ENCODE measurements at regions not wholly inside any gene's neighbourhood (a gene's known extent, or its start where the extent isn't known, plus 50 kb on each side); places are given as distances from the start of the nearest gene placed in this dataset.

DNA sequence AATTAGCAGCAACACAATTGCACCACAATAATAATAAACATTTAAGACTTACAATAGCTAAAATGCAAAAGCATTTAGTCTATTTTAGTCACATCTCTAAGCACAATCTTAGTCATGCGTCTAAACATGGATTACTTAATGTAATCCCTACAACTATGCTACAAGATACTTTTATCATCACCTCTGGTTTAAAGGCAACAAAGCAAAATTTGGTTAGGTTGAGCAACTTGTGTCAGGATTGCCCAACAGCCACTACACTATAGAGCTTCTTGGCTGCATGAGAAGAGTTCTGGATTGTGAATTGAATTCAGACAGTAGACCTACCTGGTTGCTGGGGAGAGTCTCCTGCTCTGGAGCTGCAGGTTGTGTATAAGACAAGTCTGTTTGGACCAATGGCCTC, 146.5 kb upstream of the PUDP start:
- no peak overlapping the region for H3K4me3 ChIP-seq
- H3K9me3 ChIP-seq (replicated peaks): no peaks in the 10 kb centered on the region
- no peak overlapping the region for H3K27ac ChIP-seq
- no peak for DNase-seq (ENCODE audit: low read depth in 1 of 2, low spot score in 2 of 2)
- no peaks in the 10 kb centered on the region for H3K27me3 ChIP-seq (replicated peaks)
- H3K4me1 ChIP-seq (replicated peaks): no peaks in the 10 kb centered on the region
- no peaks in the 10 kb centered on the region for H3K36me3 ChIP-seq

DNA sequence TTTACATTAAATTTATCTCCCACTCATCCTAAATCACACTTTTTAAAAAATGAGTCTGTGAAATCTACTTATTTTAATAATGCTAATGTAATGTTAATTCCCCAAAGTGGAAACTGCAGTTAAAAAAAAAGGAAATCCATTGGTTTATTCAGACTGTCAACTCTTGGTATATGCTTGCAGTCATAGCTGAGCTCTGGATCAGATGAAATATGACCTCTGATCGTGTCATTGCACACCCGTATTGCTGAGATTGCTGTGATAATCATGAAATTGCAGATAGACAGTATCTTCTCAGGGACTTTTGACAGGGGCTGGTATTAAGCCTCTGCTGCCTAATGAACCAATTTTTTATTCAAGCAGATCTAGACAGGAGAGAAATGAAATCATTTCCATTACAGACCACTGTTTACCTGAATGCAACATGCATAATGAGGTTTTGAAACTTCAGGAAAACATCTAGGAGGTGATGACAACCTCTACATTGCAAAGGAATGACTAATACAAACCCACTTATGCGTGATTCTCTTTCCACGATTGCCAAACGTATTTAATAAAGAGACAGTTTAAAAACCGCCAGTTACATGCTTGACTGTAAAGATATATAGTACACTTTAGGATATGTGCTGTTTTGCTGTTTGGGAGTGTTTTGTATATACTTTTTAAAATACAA, 138.3 kb upstream of the PUDP start:
- H3K9me3 ChIP-seq (replicated peaks): no peaks in the 10 kb centered on the region
- no peak overlapping the region for H3K4me3 ChIP-seq
- no peaks in the 10 kb centered on the region for H3K4me1 ChIP-seq (replicated peaks)
- no peak for DNase-seq (ENCODE audit: low read depth in 1 of 2, low spot score in 2 of 2)
- H3K27ac ChIP-seq: no peak overlapping the region
- H3K36me3 ChIP-seq: no peaks in the 10 kb centered on the region
- H3K27me3 ChIP-seq (replicated peaks): no peaks in the 10 kb centered on the region

DNA sequence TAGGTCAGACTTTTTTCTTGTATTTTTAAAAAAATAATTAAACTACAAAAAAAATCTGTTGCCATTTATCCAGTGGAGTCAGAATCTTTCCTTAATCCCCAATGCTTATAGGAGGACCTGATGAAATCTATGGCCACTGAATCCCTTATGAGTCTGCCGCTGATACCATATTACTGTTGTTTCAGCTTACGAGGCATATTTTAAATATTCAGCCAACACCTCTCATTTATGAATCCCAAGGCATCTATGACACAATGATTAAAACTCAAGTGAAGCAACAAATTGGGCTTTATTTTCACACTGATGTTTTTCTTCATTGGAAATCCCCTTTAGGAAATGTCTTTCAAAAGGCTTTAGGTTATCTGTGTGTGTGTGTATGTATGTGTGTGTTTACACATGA, 137.8 kb upstream of the PUDP start:
- no peaks in the 10 kb centered on the region for H3K27me3 ChIP-seq (replicated peaks)
- H3K27ac ChIP-seq: no peak overlapping the region
- no peak overlapping the region for H3K4me3 ChIP-seq
- H3K9me3 ChIP-seq (replicated peaks): no peaks in the 10 kb centered on the region
- DNase-seq (ENCODE audit: low read depth in 1 of 2, low spot score in 2 of 2): no peak
- H3K4me1 ChIP-seq (replicated peaks): no peaks in the 10 kb centered on the region
- no peaks in the 10 kb centered on the region for H3K36me3 ChIP-seq

GRCh38 chrX:7283741-7284140, 135.8 kb upstream of the PUDP start:
- no peak for DNase-seq (ENCODE audit: low read depth in 1 of 2, low spot score in 2 of 2)
- no peaks in the 10 kb centered on the region for H3K9me3 ChIP-seq (replicated peaks)
- no peaks in the 10 kb centered on the region for H3K4me1 ChIP-seq (replicated peaks)
- H3K4me3 ChIP-seq: no peak overlapping the region
- H3K27me3 ChIP-seq (replicated peaks): no peaks in the 10 kb centered on the region
- H3K27ac ChIP-seq: no peak overlapping the region
- H3K36me3 ChIP-seq: no peaks in the 10 kb centered on the region

GRCh38 chrX:7280520-7280919, 132.6 kb upstream of the PUDP start:
- Histone ChIP-seq H3K9me3 (replicated peaks) (no peaks in the 10 kb centered on the region), H3K27ac (no peak overlapping the region), H3K4me1 (replicated peaks) (no peaks in the 10 kb centered on the region), H3K36me3 (no peaks in the 10 kb centered on the region), H3K4me3 (no peak overlapping the region), H3K27me3 (replicated peaks) (no peaks in the 10 kb centered on the region)
- DNase-seq (ENCODE audit: low read depth in 1 of 2, low spot score in 2 of 2): no peak

DNA sequence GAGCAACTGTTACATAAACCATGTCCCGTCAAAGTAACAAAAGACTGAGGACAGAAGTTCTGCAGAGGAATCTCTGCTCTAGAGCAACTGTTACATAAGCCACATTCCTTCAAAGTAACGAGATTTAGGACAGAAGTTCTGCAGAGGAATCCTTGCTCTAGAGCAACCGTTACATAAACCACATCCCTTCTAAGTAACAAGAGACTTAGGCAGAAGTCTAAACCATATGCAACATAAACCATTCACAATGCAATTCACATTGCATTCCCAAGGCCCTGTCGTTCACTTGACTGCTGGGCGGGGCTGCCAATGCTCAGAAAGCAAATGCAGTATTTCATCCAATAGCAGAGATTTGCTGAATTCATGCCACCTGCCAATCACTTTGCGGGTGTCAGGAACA, 124.4 kb upstream of the PUDP start:
- H3K9me3 ChIP-seq (replicated peaks): no peaks in the 10 kb centered on the region
- no peak for DNase-seq (ENCODE audit: low read depth in 1 of 2, low spot score in 2 of 2)
- H3K27me3 ChIP-seq (replicated peaks): no peaks in the 10 kb centered on the region
- H3K36me3 ChIP-seq: no peaks in the 10 kb centered on the region
- H3K4me3 ChIP-seq: no peak overlapping the region
- no peaks in the 10 kb centered on the region for H3K4me1 ChIP-seq (replicated peaks)
- H3K27ac ChIP-seq: no peak overlapping the region

GRCh38 chrX:7270933-7271332, 123.0 kb upstream of the PUDP start:
- H3K4me3 ChIP-seq: no peak overlapping the region

DNA sequence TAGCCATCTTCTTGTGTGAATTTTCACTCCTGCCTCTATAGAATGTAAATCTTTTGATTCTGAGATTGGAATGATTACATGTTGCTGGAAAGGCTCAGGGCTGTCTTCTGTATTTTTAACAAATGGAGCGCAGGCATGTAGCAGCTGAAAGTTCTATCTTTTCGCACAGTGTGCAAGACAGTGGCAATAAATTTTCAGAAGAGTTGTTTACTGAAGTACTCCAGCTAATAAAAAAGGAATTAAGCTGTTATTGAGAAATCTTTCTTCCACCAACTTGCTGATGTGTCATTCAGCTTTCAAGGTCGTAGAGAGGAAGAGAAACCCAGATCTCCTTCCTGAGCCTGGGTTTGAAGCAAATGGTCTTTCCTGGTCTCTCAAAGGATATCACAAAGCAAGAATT, 122.0 kb upstream of the PUDP start:
- Histone ChIP-seq H3K27me3 (replicated peaks) (no peaks in the 10 kb centered on the region), H3K4me3 (no peak overlapping the region), H3K27ac (no peak overlapping the region), H3K36me3 (no peaks in the 10 kb centered on the region), H3K4me1 (replicated peaks) (no peaks in the 10 kb centered on the region), H3K9me3 (replicated peaks) (no peaks in the 10 kb centered on the region)
- no peak for DNase-seq (ENCODE audit: low read depth in 1 of 2, low spot score in 2 of 2)

More at GRCh38 chrX:7270933-7271332, 123.0 kb upstream of the PUDP start:
- H3K4me1 ChIP-seq (replicated peaks): no peaks in the 10 kb centered on the region
- H3K36me3 ChIP-seq: no peaks in the 10 kb centered on the region
- H3K9me3 ChIP-seq (replicated peaks): no peaks in the 10 kb centered on the region
- DNase-seq (ENCODE audit: low read depth in 1 of 2, low spot score in 2 of 2): no peak
- H3K27ac ChIP-seq: no peak overlapping the region
- no peaks in the 10 kb centered on the region for H3K27me3 ChIP-seq (replicated peaks)

GRCh38 chrX:7269589-7269988, 121.6 kb upstream of the PUDP start:
- H3K4me3 ChIP-seq: no peak overlapping the region
- no peak overlapping the region for H3K27ac ChIP-seq
- no peaks in the 10 kb centered on the region for H3K9me3 ChIP-seq (replicated peaks)
- no peaks in the 10 kb centered on the region for H3K27me3 ChIP-seq (replicated peaks)
- no peak for DNase-seq (ENCODE audit: low read depth in 1 of 2, low spot score in 2 of 2)
- no peaks in the 10 kb centered on the region for H3K36me3 ChIP-seq
- H3K4me1 ChIP-seq (replicated peaks): no peaks in the 10 kb centered on the region

GRCh38 chrX:7266288-7266687, 118.3 kb upstream of the PUDP start:
- Histone ChIP-seq H3K9me3 (replicated peaks) (no peaks in the 10 kb centered on the region), H3K27ac (no peak overlapping the region), H3K4me1 (replicated peaks) (no peaks in the 10 kb centered on the region), H3K27me3 (replicated peaks) (no peaks in the 10 kb centered on the region), H3K36me3 (no peaks in the 10 kb centered on the region), H3K4me3 (no peak overlapping the region)
- no peak for DNase-seq (ENCODE audit: low read depth in 1 of 2, low spot score in 2 of 2)

DNA sequence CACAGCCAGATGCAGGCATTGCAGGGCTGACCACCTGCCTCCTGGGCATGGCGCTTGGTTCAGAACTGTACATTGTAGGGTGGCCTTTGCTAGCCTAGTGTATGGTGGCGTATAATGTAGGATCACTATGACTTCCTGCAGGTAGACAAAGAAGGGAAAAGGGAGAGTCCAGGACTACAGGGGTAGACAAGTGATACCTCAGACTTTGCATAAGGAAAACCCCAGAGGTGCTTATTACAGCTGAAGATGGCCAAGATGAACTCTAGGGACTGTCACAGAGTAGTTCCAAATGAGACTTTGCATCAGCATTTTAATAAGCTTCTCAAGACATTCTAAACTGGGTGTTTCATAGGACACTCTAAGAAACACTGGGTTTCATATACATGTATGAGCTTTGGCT, 116.4 kb upstream of the PUDP start:
- Histone ChIP-seq H3K36me3 (no peaks in the 10 kb centered on the region), H3K4me3 (no peak overlapping the region), H3K9me3 (replicated peaks) (no peaks in the 10 kb centered on the region), H3K27me3 (replicated peaks) (no peaks in the 10 kb centered on the region), H3K4me1 (replicated peaks) (no peaks in the 10 kb centered on the region), H3K27ac (no peak overlapping the region)
- DNase-seq (ENCODE audit: low read depth in 1 of 2, low spot score in 2 of 2): no peak

GRCh38 chrX:7263961-7264360, 116.0 kb upstream of the PUDP start:
- no peak for DNase-seq (ENCODE audit: low read depth in 1 of 2, low spot score in 2 of 2)
- no peaks in the 10 kb centered on the region for H3K9me3 ChIP-seq (replicated peaks)
- H3K36me3 ChIP-seq: no peaks in the 10 kb centered on the region
- no peak overlapping the region for H3K27ac ChIP-seq
- H3K4me1 ChIP-seq (replicated peaks): no peaks in the 10 kb centered on the region
- H3K4me3 ChIP-seq: no peak overlapping the region
- no peaks in the 10 kb centered on the region for H3K27me3 ChIP-seq (replicated peaks)

DNA sequence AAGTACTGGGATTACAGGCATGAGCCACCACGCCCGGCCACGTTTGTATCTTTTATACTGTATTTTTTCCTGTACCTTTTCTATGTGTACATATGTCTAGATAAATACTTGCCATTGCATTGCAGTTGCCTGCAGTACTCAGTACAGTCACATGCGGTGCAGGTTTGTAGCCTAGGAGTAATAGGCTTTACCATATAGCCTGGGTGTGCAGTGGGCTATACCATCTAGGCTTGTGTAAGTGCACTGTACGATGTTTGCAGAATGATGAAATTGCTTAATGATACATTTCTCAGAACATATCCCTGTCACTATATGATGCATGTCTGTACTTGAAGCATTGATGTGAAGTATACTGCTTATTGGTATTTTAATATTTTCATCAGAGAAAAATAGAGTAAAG, 115.4 kb upstream of the PUDP start:
- H3K36me3 ChIP-seq: no peaks in the 10 kb centered on the region
- no peaks in the 10 kb centered on the region for H3K4me1 ChIP-seq (replicated peaks)
- H3K9me3 ChIP-seq (replicated peaks): no peaks in the 10 kb centered on the region
- DNase-seq (ENCODE audit: low read depth in 1 of 2, low spot score in 2 of 2): no peak
- H3K27me3 ChIP-seq (replicated peaks): no peaks in the 10 kb centered on the region
- no peak overlapping the region for H3K27ac ChIP-seq
- no peak overlapping the region for H3K4me3 ChIP-seq

DNA sequence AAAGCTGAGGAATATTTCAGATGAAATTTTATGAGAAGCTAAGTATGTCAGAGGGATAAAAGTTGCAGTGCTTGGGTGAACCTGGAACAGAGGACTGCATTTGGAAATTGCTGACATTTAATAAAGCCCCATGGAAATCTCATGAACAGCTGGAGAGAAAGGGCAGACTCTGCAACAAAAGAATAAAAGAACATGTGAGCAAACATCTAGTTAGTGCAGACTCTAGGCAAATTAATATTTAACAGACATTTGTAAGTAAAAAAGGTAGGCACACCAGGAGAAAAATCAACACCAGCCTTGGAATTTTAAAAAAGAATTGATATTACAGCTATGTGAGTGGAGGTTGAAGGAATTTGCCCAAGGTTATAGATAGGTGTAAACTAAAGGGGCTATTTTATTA, 114.6 kb upstream of the PUDP start:
- DNase-seq (ENCODE audit: low read depth in 1 of 2, low spot score in 2 of 2): no peak
- Histone ChIP-seq H3K27ac (no peak overlapping the region), H3K4me1 (replicated peaks) (no peaks in the 10 kb centered on the region), H3K4me3 (no peak overlapping the region), H3K9me3 (replicated peaks) (no peaks in the 10 kb centered on the region), H3K27me3 (replicated peaks) (no peaks in the 10 kb centered on the region), H3K36me3 (no peaks in the 10 kb centered on the region)

DNA sequence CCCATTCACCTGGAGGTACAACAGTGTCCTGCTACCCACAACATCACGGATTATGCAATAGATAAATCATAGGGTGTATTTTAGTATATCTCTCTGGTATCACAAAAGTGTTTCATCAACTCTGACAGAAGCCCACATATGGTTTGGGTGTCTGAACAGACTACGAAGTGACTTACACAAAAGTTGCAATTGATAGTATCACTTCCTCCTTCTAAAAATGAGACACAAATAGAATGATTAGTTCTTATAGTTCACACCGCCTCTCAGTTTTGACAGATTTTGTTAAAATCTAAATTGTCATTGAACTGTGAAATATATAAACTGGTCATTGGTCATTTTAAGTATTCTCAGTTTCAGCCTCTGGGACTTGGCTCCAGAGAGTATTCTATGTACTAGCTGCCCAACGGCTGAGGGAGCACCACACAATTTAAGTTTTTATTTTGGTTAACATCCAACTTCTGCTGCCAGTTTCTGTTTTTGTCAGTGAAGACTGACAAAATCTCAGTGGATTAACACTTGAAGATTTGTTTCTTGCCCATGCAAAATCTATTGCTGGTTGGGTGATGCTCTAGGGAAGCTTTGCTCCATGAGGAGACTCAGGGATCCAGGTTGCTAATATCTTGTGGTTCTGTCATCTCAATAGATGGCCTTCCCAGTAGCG, 113.8 kb upstream of the PUDP start:
- Histone ChIP-seq H3K27me3 (replicated peaks) (no peaks in the 10 kb centered on the region), H3K4me1 (replicated peaks) (no peaks in the 10 kb centered on the region)
- DNase-seq (ENCODE audit: low read depth in 1 of 2, low spot score in 2 of 2): no peak

More for the DNA sequence above, 113.8 kb upstream of the PUDP start:
- Histone ChIP-seq H3K9me3 (replicated peaks) (no peaks in the 10 kb centered on the region), H3K36me3 (no peaks in the 10 kb centered on the region), H3K4me3 (no peak overlapping the region), H3K27ac (no peak overlapping the region)

Data from SJSA1 (cell line).